ENCODE measurements at regions not wholly inside any gene's neighbourhood (a gene's known extent, or its start where the extent isn't known, plus 50 kb on each side); places are given as distances from the start of the nearest gene placed in this dataset.
"Not testable (repeated sequence)": the region's sequence is repeated elsewhere in the genome, so short reads cannot be mapped to it uniquely, and the experiment has no call there.

DNA sequence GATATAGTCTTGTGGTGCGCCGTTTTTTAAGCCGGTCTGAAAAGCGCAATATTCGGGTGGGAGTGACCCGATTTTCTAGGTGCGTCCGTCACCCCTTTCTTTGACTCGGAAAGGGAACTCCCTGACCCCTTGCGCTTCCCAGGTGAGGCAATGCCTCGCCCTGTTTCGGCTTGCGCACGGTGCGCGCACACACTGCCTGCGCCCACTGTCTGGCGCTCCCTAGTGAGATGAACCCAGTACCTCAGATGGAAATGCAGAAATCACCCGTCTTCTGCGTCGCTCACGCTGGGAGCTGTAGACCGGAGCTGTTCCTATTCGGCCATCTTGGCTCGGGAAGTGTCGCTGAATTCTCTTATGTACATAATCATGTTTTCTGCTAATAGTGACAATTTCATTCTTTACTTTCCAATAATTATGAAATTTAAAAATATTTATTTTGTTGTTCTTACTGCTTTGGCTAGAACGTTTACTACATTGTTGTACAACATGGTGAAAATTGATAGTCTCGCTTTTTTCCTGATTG is 61.2 kb upstream of the MINDY3 start:
- DNase-seq (ENCODE audit: low read depth), result not testable (repeated sequence)

DNA sequence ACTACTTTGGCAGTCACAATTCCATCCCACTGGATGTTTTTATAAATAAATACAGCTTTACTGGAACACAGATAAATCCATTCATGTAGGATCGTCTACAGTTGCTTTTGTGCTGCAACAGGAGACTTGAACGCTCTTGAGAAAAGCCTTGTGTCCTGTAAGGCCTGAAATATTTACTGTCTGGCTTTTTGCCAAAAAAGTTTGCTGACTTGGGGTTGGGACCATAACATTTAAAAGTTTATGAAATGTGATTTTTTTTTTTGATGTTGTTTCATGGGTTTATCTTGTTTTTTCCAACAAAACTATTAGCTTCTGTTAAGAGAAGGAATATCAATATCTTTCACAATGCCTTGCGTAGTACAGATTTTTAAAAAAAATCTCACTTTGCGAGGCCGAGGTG is 71.1 kb upstream of the MINDY3 start:
- no peak for DNase-seq (ENCODE audit: low read depth)

DNA sequence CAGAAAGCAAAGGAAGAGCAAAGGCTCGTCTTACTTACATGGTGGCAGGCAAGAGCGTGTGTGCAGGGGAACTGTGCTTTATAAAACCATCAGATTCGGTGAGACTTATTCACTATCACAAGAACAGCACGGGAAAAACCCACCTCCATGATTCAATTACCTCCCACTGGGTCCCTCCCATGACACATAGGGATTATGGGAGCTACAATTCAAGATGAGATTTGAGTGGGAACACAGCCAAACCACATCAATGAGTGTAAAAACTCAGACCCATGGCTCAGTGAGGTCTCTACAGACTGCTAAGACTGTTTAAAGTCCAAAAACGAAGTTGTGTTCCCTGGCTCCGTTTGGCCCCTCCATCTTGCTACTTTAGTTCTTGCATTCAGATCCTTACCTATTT is 79.2 kb upstream of the MINDY3 start:
- DNase-seq (ENCODE audit: low read depth), result not testable (repeated sequence)

DNA sequence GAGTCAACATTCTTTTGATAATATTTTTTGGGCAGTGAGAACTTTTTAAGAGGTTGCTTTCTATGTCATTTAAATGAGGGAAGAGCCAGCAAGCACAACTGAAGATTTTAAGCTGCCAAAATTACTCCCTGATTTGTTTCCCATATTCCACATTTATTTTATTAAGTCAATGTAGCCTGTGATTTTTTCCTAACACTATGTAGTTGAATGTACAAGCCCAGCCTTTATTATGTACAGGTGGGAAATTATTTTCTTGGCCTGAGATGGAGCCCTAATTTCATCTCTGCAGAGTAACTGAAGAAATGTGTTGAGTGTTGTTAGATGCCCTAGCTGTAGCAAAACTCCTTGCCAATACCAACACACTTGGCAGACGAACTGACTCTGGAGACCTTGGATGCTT is 83.1 kb upstream of the MINDY3 start:
- DNase-seq (ENCODE audit: low read depth), result no peak

DNA sequence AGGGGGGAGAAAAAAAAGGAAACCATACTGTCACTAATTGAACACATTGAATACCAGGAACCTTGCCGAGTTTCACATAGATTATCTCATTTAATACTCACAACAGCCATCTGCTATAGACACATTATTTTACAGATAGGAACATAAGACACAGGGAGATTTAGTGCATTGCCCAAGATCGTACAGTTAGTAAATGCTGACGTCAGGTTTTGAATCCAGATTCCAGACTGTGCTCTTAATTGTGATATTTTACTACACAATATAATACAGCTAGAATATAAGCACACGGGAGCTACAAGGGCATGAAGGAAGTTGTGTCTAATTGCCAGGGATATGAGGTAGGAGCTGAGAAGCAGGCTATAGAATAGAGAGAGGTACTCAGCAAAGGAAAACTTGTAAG is 93.9 kb upstream of the MINDY3 start:
- no peak for DNase-seq (ENCODE audit: low read depth)

DNA sequence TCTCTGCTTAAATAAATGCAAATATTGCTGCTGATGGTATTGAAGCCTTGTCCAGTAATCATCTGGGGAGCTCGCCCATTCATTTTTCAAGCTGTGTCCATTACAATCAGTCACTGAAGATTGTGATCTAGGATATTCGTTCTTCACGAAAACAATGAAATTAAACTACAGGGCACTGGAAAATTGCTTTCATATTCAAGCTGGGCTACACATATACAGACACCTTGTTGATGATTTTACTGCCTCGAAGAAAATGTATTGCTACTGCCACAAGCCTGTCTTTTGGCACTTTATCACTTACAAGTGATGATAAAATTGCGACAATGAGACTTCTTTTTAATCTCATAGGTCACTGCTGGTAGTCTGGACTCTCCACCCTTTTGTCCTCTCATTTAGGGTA is 100.0 kb upstream of the MINDY3 start:
- DNase-seq (ENCODE audit: low read depth), result no peak

DNA sequence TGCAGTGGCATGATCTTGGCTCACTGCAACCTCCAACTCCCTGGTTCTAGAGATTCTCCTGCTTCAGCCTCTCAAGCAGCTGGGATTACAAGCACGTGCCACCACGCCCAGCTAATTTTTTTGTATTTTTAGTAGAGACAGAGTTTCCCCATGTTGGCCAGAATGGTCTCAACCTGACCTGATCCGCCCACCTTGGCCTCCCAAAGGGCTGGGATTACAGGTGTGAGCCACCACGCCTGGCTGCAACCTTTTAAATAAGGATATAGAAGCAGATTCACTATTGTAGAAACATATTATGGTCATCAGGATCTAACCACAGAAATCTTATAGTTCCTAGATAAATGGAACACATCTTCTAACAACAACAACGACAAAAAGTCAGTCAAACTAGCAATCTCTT is 112.4 kb upstream of the MINDY3 start:
- not testable (repeated sequence) for DNase-seq (ENCODE audit: low read depth)

DNA sequence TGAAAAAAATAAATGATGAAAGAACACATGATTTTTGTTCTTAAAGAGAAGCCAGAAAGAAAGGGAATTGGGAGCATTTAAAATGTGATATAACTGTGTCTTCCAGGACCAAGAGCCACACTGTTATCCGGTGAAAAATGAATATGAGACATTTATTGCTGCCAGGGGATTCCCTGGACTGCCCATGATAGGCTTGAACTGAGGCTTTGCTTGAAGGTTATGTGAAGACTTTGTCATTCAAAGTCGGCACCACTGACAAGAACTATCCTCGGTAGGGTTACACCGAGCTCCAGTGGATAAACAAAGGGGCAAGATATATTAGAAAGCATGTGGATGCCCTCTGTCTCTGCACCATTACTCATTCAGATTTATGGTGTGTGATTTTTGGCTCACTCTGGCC is 125.4 kb upstream of the MINDY3 start:
- DNase-seq (ENCODE audit: low read depth), result no peak

DNA sequence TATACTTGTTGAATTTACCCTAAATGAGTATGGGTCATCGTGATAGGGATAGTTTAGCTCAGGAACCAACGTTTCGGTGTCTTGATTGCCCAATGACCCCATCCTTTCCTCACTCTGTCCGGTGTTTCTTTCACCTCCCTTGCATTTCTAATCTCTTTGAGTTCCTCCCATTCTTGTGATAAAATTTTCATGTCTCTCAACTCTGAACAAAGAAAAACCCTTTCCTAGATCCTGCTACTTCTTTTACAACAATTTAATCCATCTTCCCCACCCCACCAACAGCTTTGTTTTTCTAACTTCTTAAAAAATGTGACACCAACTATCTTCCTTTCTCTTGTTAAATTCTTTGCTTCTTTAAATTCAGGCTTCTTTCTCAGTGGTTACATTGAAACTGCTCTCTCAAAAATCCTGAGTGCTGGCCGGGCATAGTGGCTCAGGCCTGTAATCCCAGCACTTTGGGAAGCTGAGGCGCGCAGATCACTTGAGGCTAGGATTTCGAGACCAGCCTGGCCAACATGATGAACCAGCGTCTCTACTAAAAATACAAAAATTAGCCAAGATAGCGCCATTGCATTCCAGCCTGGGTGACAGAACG is 130.3 kb upstream of the MINDY3 start:
- no peak for DNase-seq (ENCODE audit: low read depth)

DNA sequence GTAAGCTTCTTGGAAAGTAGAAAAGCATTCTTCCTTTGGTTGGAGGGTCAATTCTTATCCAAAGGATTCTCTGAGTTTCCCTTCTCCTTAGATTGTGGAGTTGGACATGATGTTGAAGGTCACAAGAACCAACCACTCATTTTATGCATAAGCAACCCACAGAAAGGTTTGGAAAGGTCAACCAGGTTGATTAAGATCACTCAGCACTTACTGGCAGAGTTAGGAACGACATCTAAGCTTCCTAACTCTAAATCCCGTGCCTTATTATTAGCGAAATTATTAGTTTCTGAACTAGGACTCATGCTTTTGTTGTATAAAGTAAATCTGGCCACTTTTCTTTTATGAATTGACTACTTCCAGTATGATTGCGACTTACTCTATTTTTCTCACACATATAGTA is 137.0 kb upstream of the MINDY3 start:
- no peak for DNase-seq (ENCODE audit: low read depth)

DNA sequence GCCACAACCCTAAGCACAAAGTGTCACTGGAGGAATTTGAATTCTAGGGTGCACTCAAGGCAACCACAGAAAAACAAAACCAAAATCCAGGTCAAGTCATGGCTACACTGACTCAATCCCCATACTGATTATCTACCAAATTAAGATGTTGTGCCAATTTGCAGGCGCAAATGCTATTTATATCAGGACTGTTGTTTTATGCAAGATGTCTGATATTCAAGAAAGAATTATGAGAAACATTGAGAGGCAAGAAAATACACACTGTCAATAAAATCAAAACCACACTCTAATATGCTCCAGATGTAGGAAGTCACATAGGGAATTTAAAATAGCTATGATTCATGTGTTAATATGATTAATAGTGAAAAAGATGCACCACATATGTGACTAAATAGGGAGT is 141.3 kb upstream of the MINDY3 start:
- no peak for DNase-seq (ENCODE audit: low read depth)

DNA sequence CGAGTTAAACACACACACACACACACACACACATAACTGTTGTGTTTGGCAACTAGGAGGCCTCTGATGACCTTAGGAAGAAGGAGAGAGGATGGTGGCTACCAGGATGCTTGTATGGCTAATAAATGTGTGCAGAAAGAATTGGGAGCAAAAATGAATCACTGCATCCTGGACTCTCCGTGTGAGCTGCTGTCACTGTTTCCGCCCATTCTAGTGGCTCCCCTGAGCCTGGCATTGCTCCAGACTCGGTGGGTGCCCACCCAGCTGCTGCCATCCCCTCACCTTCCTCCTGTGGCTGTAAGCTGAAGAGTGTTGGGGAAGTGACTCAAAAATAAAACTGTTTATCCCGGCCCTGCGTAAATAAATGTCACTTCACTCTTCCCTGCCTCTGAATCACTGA is 149.5 kb upstream of the MINDY3 start:
- DNase-seq (ENCODE audit: low read depth), result no peak

DNA sequence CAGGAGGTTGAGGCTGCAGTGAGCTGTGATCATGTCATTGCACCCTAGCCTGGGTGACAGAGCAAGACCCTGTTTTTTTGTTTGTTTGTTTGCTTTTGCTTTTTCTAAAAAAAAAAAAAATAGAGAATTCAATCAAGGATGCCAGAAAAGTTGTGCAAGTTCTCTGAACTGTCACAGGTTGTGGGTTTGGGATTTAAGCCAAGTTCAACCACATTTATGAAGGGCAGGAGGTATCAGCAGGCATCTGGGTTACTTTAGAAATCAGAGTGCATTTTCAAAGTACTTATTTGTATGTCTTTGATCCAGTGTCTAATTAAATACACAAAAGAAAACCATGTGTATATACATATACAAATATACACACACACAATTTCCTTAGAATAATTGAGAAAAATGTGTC is 151.2 kb upstream of the MINDY3 start:
- no peak for DNase-seq (ENCODE audit: low read depth)

DNA sequence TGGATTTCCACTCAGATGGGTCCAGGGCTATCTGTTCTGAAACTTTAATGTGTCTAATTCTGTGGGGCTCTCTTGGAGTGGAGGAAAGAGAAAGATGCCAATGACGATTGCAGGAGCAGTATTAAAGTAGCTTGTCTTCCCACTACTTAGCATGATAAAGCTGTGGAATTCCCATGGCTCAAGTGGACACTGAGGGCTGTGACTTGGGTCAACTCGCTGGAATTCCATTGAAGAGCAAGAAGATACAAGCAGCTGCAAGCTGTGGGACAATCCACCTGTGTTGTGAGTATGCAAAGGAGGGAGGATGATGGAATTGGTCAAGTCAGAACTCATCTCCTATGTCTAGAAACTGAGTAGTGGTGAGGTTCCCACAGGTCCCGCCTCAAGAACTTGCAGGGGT is 154.2 kb upstream of the MINDY3 start:
- no peak for DNase-seq (ENCODE audit: low read depth)

DNA sequence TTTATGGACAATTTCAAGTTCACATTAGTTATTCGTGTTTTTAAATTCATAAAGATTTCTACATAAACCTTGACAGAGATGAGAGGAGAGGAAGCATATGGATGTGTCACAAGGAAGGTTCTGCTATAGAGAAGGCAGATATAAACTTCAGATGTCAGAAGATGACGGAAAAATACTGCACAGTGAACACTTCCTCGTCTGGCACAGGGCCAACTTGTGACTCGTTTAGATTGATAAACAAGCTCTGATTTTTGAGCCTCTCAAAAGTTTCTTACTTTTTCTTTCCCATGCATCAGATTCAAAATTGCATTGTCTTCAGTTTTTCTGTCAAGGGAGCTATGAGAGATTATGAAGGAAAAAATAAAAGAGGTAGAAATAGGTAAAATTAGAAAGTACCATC is 156.4 kb upstream of the MINDY3 start:
- no peak for DNase-seq (ENCODE audit: low read depth)

DNA sequence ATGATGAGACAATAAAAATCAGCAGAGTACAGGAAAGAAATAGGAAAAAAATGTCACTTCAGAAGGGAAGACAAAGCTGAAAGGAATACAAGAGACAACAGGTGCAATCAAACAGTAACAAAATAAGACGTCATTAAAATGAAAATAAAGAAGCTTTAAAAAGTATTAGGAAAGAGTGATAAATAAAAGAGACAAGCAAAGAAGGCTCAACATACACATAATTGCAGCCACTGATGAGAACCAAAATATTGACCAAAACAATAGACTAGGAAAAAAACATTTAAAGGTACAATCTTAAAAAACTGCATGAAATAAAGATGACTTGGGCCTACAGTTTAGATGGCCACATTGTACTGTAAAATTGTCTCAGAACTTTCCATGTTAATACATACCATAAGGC is 160.5 kb upstream of the MINDY3 start:
- DNase-seq (ENCODE audit: low read depth), result no peak

DNA sequence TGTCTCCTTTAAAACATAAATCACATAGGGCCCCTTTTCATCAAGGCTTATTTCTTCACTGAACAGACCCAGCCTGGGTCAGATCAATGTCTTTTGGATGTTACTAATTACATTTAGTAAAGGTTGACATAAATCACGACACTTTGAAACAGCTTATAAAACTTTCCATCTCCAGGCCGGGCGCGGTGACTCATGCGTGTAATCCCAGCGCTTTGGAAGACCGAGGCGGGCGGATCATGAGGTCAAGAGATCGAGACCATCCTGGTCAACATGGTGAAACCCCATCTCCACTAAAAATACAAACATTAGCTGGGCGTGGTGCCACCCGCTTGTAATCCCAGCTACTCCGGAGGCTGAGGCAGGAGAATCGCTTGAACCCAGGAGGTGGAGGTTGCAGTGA is 166.5 kb upstream of the MINDY3 start:
- not testable (repeated sequence) for DNase-seq (ENCODE audit: low read depth)

DNA sequence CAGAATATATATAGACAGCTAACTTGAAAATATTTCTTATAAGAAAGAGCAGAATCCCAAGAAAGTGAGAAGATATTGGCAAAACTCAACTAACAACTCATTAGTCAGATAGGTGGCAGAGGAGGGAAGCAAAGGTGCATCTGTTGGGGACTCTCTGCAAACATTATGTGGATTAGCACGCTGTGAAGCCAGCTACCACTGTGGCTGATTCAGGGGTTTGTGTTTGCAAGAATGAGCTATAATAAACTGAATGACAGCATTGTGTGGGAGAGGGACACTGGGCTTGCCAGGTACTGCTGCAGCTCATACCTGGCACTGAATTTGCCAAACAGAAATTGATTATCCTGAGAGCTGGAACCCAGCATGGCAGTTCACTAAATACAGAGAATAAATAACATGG is 170.3 kb upstream of the MINDY3 start:
- no peak for DNase-seq (ENCODE audit: low read depth)

DNA sequence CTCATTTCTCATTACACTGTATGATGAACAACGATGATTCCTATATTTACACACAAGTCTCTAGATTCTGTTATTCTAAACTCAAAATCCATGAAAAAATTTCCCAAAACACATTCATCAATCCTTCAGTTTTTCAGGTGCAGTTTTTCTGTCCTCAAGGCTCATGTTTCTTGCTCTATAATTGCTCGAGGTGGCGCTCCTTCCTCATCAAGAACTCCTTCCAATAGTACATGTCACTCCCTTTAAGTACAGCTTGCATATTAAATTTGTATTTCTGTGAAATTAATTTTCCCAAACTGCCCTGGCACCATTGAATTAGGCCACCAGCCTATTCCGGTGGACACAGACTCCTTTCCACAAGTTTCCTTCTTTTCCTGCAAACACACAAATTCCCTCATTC is 188.7 kb upstream of the MINDY3 start:
- DNase-seq (ENCODE audit: low read depth), result no peak

DNA sequence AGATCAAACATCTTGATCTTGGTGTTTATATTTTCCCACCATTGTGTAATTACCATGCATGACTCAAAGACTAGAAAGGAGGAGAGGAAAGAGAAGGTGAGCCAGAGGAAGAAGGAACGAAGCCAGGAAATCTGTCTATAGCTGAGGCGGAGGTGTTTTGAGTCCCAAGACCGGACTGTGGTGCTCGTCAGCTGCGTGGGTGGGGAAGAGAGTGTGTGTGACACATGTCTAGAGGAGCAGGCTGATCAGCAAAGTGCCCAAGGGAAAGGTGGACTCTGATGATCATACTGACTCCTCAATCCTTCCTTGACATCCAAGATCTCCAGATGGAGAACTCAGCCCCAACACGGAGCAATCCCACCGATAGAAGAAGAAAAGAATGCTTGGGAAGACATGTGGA is 189.5 kb upstream of the MINDY3 start:
- no peak for DNase-seq (ENCODE audit: low read depth)

DNA sequence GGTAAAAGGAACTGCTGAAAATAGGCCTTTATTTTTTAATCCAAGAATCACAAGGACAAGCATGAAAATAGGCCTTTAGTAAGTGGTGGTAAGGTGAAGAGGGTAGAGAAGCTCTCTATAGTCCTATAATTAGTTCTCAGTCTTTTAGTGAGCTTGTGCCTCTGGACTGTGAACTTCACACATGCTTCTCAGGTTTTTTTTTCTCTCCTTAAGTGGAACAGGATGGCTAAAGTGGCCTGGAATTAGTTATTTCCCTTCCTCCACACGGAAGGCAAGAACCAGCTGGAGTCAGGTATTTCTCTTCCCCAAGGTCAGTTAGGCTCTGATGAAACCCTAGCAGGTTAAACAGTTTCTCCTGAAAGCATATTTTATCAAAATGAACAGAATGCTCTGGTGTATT is 203.0 kb upstream of the MINDY3 start:
- no peak for DNase-seq (ENCODE audit: low read depth)

DNA sequence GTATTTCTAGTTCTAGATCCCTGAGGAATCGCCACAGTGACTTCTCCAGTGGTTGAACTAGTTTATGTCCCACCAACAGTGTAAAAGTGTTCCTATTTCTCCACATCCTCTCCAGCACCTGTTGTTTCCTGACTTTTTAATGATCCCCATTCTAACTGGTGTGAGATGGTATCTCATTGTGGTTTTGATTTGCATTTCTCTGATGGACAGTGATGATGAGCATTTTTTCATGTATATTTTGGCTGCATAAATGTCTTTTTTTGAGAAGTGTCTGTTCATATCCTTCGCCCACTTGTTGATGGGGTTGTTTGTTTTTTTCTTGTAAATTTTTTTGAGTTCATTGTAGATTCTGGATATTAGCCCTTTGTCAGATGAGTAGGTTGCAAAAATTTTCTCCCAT is 223.2 kb upstream of the MINDY3 start:
- not testable (repeated sequence) for DNase-seq (ENCODE audit: low read depth)

DNA sequence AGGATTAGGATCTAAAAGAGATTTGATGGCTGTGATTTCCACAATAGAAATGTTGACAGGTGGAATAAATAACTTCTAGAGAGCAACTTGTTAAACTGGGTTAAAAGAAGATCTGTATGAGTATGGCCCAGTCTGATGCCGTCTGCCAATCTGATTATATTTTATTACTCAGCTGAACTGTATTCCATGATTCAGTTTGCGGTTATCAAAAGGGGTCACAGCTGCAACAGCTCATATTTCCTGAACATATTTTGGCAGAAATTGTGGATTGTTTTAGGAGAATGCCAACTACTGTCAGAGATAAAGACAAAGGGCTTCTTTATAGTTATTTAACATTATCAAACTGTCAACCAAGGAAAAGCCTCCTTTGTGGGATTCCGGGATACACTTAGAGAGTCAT is 244.8 kb upstream of the MINDY3 start:
- no peak for DNase-seq (ENCODE audit: low read depth)

DNA sequence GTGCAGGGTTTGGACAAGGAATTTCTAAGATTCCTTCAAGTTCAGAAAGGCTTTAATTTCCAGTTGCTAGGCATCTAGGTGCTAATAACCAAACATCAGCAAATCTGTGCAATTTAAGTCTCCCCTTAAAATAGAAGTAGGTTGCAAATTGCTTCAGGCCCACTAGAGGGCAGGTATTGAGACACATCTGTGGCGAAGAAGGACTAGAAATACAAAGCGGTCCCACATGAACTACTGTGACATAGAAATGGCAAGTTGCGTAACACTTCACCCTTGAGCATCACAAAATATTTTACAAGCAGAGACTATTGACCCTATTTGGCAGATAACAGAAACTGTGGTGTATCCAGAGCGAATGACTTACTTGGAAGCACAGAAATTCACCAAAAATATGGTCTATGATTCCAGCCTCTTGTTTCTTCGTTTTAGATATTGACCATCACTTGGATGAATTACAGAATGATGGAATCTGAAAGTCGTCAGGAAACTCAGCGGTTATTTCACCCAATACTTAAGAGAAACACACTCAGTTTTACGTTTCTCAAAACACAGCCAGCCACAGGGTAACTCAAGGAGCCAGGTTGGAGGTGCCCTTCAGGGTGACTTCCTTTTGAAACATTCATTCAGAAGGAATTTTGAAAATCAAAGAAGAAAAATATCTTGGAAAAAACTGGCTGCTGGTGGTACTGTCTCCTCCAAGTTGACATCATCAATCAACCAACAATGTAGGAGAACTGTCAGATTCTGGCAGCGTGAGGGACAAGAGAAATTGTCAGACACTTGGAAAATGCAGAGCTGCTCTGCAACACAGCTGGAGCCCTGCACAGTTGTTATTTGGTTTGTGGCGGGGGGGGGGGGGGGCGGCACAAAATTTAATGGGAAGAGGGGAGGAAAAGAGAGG is 256.3 kb upstream of the MINDY3 start:
- DNase-seq (ENCODE audit: low read depth), result no peak

All from HS-5 (cell line).